CD14-positive monocyte (primary cell): ENCODE measurements at regions not wholly inside any gene's neighbourhood (a gene's known extent, or its start where the extent isn't known, plus 50 kb on each side); places are given as distances from the start of the nearest gene placed in this dataset.

Source experiments
- DNase-seq, 3 donors: peaks; one replicate each; pipeline ENCODE4 v3.0.0-alpha.2; 2011 to 2022
- H2AFZ ChIP-seq: 2 replicates; pipeline ENCODE4 v1.6.0; 2012; ENCODE audit warnings: mild to moderate bottlenecking, low read depth, low read length, inconsistent platforms; ENCODE audit not compliant: insufficient read depth, poor library complexity, severe bottlenecking
- H3K27ac ChIP-seq, 2 donors: 1 replicate in 1 of 2; 2 replicates in 1 of 2; pipeline ENCODE4 v1.5.1; 2012 to 2013; ENCODE audit warnings: low read length in 2 of 2, control low read depth in 1 of 2, inconsistent platforms in 1 of 2, low read depth in 1 of 2, mild to moderate bottlenecking in 1 of 2
- H3K27me3 ChIP-seq, 2 donors: one replicate each; pipeline versions ENCODE4 v1.6.0 to v1.6.1; 2011 to 2013; ENCODE audit warnings: low read length in 2 of 2; ENCODE audit not compliant: control insufficient read depth in 2 of 2, insufficient read depth in 2 of 2
- H3K36me3 ChIP-seq, 2 donors: replicated peaks in 1 of 2; 1 replicate in 1 of 2; 2 replicates in 1 of 2; pipeline versions ENCODE4 v1.5.1 to v1.6.1; 2012 to 2013; ENCODE audit warnings: low read length in 2 of 2, control low read depth in 1 of 2, inconsistent platforms in 1 of 2, mild to moderate bottlenecking in 1 of 2; ENCODE audit not compliant: insufficient read depth in 2 of 2, control insufficient read depth in 1 of 2
- H3K4me1 ChIP-seq, 2 donors: 1 replicate in 1 of 2; 2 replicates in 1 of 2; pipeline versions ENCODE4 v1.5.1 to v1.6.1; 2012 to 2013; ENCODE audit warnings: low read length in 2 of 2, control low read depth in 1 of 2, inconsistent platforms in 1 of 2, mild to moderate bottlenecking in 1 of 2, moderate library complexity in 1 of 2; ENCODE audit not compliant: insufficient read depth in 2 of 2, control insufficient read depth in 1 of 2
- H3K4me2 ChIP-seq: replicated peaks from 2 replicates; pipeline ENCODE3; 2012; ENCODE audit warnings: low read length, moderate library complexity, mild to moderate bottlenecking; ENCODE audit not compliant: poor library complexity, severe bottlenecking; ENCODE audit errors: extremely low read depth
- H3K4me3 ChIP-seq, 3 experiments: fragments of 200-600 bp in 1 of 3; sonication (generic) in 1 of 3; replicated peaks in 1 of 3; 1 replicate in 2 of 3; 2 replicates in 1 of 3; pipeline ENCODE4 v1.5.1; 2011 to 2013; ENCODE audit warnings: low read length in 3 of 3, mild to moderate bottlenecking in 3 of 3, control low read depth in 2 of 3, low read depth in 2 of 3, inconsistent platforms in 1 of 3, moderate library complexity in 1 of 3
- H3K79me2 ChIP-seq: 2 replicates; pipeline ENCODE4 v1.6.0; 2012; ENCODE audit warnings: mild to moderate bottlenecking, control low read depth, inconsistent platforms, low read length, moderate library complexity; ENCODE audit not compliant: insufficient read depth
- H3K9ac ChIP-seq: 2 replicates; pipeline ENCODE4 v1.6.0; 2017; ENCODE audit warnings: low read length, mild to moderate bottlenecking; ENCODE audit not compliant: insufficient read depth, poor library complexity, severe bottlenecking
- H3K9me3 ChIP-seq, 2 donors: replicated peaks in 1 of 2; 1 replicate in 1 of 2; 2 replicates in 1 of 2; pipeline versions ENCODE4 v1.5.1 to v1.6.1; 2012 to 2013; ENCODE audit warnings: low read length in 2 of 2, control low read depth in 1 of 2; ENCODE audit not compliant: control insufficient read depth in 1 of 2, insufficient read depth in 1 of 2
- H4K20me1 ChIP-seq: 2 replicates; pipeline ENCODE4 v1.6.0; 2012; ENCODE audit warnings: mild to moderate bottlenecking, low read length, control low read depth, moderate library complexity; ENCODE audit not compliant: insufficient read depth
- H3K27ac Mint-ChIP-seq, 7 donors: one replicate each; pipeline ENCODE4 v1.8.0; 2020; ENCODE audit warnings: mild to moderate bottlenecking in 7 of 7, mixed read lengths in 7 of 7, moderate library complexity in 6 of 7, inconsistent platforms in 2 of 7
- H3K27me3 Mint-ChIP-seq, 3 donors: one replicate each; pipeline ENCODE4 v1.8.0; 2021 to 2022; ENCODE audit warnings: low read depth in 3 of 3, mild to moderate bottlenecking in 3 of 3, mixed read lengths in 3 of 3, moderate library complexity in 3 of 3, inconsistent platforms in 1 of 3
- H3K36me3 Mint-ChIP-seq, 2 donors: one replicate each; pipeline ENCODE4 v1.8.0; 2020; ENCODE audit warnings: mixed read lengths in 2 of 2, inconsistent platforms in 1 of 2, mild to moderate bottlenecking in 1 of 2
- H3K4me1 Mint-ChIP-seq: one replicate; pipeline ENCODE4 v1.8.0; 2020; ENCODE audit warnings: mild to moderate bottlenecking, mixed read lengths
- H3K4me3 Mint-ChIP-seq, 2 donors: one replicate each; pipeline ENCODE4 v1.8.0; 2020; ENCODE audit warnings: mild to moderate bottlenecking in 2 of 2, mixed read lengths in 2 of 2, moderate library complexity in 1 of 2
- H3K9me3 Mint-ChIP-seq, 7 donors: one replicate each; pipeline ENCODE4 v1.8.0; 2020 to 2022; ENCODE audit warnings: mixed read lengths in 7 of 7, mild to moderate bottlenecking in 6 of 7, moderate library complexity in 6 of 7, inconsistent platforms in 2 of 7
- CTCF ChIP-seq: fragments of 200-600 bp; IDR thresholded peaks from one replicate; pipeline ENCODE4 v1.8.0; 2022; ENCODE audit warnings: antibody characterized with exemption, mild to moderate bottlenecking
- whole genome bisulfite sequencing: methylation state at CpG from one replicate; pipeline ENCODE4 v1.1.5; 2013; ENCODE audit warnings: missing lambda C conversion rate; ENCODE audit not compliant: insufficient coverage; 5-methylcytosine and 5-hydroxymethylcytosine counted together
- intact Hi-C, 2 donors: fragments of 100-400 bp; cut with micrococcal nuclease; formaldehyde crosslinking; loops; one replicate each; pipeline versions ENCODE4 v1.15.0 to v1.15.1; 2023

- no peaks in the 10 kb centered on the region for H3K4me1 Mint-ChIP-seq
- H3K4me3 Mint-ChIP-seq: no peak overlapping the region
- Histone ChIP-seq H3K4me1 (no peaks in the 10 kb centered on the region), H4K20me1 (no peaks in the 10 kb centered on the region), H3K27me3 (no peaks in the 10 kb centered on the region), H3K4me3 (no peak overlapping the region), H3K27ac (no peak overlapping the region), H3K79me2 (no peaks in the 10 kb centered on the region), H2AFZ (no peak overlapping the region), H3K9me3 (no peaks in the 10 kb centered on the region), H3K4me2 (no peak overlapping the region), H3K9ac (no peak overlapping the region), H3K36me3 (no peaks in the 10 kb centered on the region)
- no peaks in the 10 kb centered on the region for H3K27me3 Mint-ChIP-seq
- H3K9me3 Mint-ChIP-seq: peaks cover 0 to 6% (median 0%) of the 10 kb centered on the region in 7 donors
- no peak for TF ChIP-seq CTCF
- intact Hi-C loops: no loop called here
- WGBS: 100% methylated on average over 1 of the region's 7 CpGs
- no peaks in the 10 kb centered on the region for H3K36me3 Mint-ChIP-seq
- no peak for DNase-seq
- H3K27ac Mint-ChIP-seq: no peak overlapping the region
These were observed 116.1 kb downstream of the ARL4A start for GRCh38 chr7:12803542-12803941.

GRCh38 chr7:12805518-12805928, 118.1 kb downstream of the ARL4A start:
- H3K27ac Mint-ChIP-seq: no peak overlapping the region
- Histone ChIP-seq H3K36me3 (no peaks in the 10 kb centered on the region), H3K4me1 (no peaks in the 10 kb centered on the region), H3K27ac (no peak overlapping the region), H3K9ac (no peak overlapping the region), H3K4me2 (no peak overlapping the region), H2AFZ (no peak overlapping the region), H3K9me3 (no peaks in the 10 kb centered on the region), H3K79me2 (no peaks in the 10 kb centered on the region), H3K27me3 (no peaks in the 10 kb centered on the region), H4K20me1 (no peaks in the 10 kb centered on the region), H3K4me3 (no peak overlapping the region)
- intact Hi-C loops: no loop called here
- DNase-seq: no peak
- H3K4me1 Mint-ChIP-seq: no peaks in the 10 kb centered on the region
- H3K36me3 Mint-ChIP-seq: no peaks in the 10 kb centered on the region
- H3K9me3 Mint-ChIP-seq: peaks cover 0 to 7% (median 2%) of the 10 kb centered on the region in 7 donors
- no CpG with 5 or more reads among the region's 1 CpG for WGBS
- no peak overlapping the region for H3K4me3 Mint-ChIP-seq
- H3K27me3 Mint-ChIP-seq: no peaks in the 10 kb centered on the region
- TF ChIP-seq CTCF: no peak
